PC-3 (cell line): ENCODE measurements at regions not wholly inside any gene's neighbourhood (a gene's known extent, or its start where the extent isn't known, plus 50 kb on each side); places are given as distances from the start of the nearest gene placed in this dataset.

Source experiments
- CTCF ChIP-seq: fragments of 300-600 bp; sonication (generic); conservative IDR thresholded peaks from 2 replicates; pipeline ENCODE4 v1.5.1; 2017; ENCODE audit warnings: antibody characterized with exemption, low read depth, mild to moderate bottlenecking, low read length
- EZH2 ChIP-seq: fragments of 300-600 bp; sonication (generic); IDR thresholded peaks from one replicate; pipeline ENCODE4 v1.6.1; 2017; ENCODE audit warnings: antibody characterized with exemption, mild to moderate bottlenecking, low read length; ENCODE audit not compliant: unreplicated experiment

GRCh38 chr11:33974804-33975203 is 76.7 kb upstream of the CAPRIN1 start:
- TF ChIP-seq CTCF (no peak), EZH2 (no peak)
